Gastroesophageal sphincter (tissue), 3 donors: ENCODE measurements at regions not wholly inside any gene's neighbourhood (a gene's known extent, or its start where the extent isn't known, plus 50 kb on each side); places are given as distances from the start of the nearest gene placed in this dataset.

Source experiments
- EP300 ChIP-seq: sonication (generic); formaldehyde crosslinking; IDR thresholded peaks from one replicate; pipeline ENCODE4 v1.6.1; 2017; ENCODE audit warnings: antibody characterized with exemption, mild to moderate bottlenecking
- TF ChIP-seq, protein P1 (sequence below), 4 experiments: fragments of 200-600 bp in 2 of 4; fragments of 450-650 bp in 2 of 4; sonication (generic) in 1 of 4; IDR thresholded peaks; one replicate each; pipeline ENCODE4 v1.5.1; 2017 to 2019; ENCODE audit warnings: antibody characterized with exemption in 4 of 4, mild to moderate bottlenecking in 2 of 4, moderate library complexity in 2 of 4

DNA sequence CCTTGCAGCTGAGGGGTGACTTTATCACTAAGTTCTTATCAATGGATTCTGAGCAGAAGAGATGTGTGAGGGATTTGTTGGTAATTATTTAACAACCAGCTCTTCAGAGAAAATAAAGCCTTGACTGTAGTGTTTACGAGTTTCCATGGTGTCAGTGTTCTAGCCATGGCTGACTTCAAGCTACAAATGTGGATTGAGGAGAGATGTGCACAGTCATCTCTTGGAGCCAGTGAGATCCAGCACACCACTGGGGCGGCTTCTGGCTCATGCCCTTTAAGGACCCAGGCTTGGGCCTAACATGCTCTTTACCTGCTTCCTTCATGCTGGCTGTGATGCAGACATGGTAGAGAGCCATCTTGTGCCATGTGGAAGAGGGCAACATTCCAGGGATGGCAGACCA lies 145.6 kb upstream of the MRPS22 start:
- TF ChIP-seq, protein P1, sequence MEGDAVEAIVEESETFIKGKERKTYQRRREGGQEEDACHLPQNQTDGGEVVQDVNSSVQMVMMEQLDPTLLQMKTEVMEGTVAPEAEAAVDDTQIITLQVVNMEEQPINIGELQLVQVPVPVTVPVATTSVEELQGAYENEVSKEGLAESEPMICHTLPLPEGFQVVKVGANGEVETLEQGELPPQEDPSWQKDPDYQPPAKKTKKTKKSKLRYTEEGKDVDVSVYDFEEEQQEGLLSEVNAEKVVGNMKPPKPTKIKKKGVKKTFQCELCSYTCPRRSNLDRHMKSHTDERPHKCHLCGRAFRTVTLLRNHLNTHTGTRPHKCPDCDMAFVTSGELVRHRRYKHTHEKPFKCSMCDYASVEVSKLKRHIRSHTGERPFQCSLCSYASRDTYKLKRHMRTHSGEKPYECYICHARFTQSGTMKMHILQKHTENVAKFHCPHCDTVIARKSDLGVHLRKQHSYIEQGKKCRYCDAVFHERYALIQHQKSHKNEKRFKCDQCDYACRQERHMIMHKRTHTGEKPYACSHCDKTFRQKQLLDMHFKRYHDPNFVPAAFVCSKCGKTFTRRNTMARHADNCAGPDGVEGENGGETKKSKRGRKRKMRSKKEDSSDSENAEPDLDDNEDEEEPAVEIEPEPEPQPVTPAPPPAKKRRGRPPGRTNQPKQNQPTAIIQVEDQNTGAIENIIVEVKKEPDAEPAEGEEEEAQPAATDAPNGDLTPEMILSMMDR (IDR thresholded peaks at IDR 0.05), result no peak
- TF ChIP-seq EP300, result no peak
